Activated CD4-positive, alpha-beta T cell treated with anti-CD3 and anti-CD28 coated beads for 24 hours (primary cell): ENCODE measurements at regions not wholly inside any gene's neighbourhood (a gene's known extent, or its start where the extent isn't known, plus 50 kb on each side); places are given as distances from the start of the nearest gene placed in this dataset.

Experiments
- DNase-seq, 2 donors: peaks; one replicate each; pipeline ENCODE4 v3.0.0-alpha.2; 2020; ENCODE audit warnings: low read depth in 2 of 2

DNA sequence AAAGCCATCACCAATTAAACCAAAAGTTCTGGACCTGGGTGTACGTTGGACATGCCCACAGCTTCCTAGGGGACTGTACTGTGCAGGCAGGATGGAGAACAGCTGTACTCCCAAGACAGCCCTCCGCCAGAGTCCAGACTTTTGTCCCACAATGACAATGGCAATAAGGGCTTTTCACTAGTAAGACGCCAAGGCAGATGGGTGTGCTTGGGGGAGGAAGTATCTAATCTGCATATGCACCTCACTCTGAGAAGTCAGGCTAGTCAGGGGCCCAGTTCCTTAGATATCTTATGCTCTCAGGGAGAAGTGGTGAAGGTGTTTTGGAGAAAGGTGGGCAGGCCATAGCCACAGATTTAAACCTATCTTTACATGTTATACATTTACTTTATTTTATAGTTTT is 85.1 kb upstream of the USP47 start:
- DNase-seq, result no peak

DNA sequence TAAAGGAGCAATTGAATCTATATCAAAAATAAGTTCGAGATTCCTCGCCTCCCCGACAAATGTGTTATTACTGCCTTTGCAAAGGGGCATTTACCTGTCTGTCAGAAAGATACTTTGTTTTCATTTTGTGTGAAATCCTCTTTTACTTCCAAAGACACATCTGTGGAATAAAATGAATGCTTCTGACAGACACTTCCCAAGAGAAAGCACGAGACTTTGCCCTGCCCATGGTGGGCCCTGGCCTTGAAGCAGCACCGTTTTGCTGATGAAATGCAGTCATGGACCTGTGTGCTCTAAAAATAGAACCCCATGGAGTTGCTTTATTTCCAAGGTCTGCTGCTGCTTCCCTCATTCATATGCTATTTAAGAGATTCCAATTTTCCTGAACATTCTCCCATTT is 85.9 kb upstream of the USP47 start:
- no peak for DNase-seq

DNA sequence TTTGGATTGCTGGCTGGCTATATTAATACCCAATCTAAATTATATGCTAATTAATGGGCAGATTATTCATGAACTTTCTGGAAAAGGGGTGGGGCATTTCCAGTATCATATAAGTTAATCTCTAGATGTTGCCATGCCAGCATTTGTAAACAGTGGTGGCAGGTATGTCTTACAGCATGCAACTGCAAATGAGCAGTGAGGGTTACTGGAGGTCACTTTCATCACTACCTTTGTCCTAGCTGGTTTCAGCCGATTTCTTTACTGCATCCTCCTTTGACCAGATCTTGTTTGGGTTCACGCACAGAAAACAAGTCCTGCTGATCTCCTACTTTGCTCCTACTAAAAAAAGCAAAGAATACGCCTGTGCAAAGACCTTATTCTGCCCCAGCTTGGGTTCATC is 89.1 kb upstream of the USP47 start:
- DNase-seq, result no peak

DNA sequence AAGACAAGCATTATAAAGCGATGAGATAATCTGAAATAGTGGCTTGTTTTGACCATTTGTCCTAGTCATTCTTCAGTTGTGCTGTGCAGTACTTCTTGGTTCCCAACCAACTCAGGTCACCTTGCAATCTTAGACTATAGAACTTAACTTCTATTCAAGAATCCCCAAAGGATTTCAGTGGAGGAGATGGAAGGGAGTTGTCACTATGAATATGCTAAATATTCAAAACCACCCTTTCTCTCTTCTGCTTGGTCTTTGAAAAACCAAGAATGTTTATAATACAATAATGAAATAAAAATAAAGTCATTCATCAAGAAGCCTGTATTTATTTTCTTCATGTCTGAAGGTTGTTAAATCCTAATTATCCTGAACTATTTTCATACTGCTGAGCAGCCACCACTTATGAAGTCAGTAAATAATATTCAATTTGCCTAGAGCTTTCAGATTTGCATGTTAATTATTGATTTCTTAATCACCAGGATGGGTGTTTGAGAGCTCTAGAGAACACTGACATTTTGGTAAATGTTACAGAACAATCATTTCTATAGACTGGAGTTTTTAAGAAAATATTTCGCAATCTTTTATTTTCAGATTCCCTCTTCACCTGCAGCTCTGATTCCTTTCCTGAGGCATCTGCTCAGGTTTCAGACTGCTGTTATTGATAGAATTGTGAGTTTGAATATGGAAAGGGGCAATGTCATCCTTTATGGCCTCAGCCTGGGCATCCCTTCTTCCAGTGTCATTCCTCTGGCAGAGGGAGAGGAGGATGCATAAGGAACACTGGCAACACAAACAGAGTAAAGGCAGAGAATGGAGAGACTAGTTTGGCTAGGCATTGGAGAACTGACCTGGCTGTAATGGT is 91.5 kb upstream of the USP47 start:
- DNase-seq, result no peak

DNA sequence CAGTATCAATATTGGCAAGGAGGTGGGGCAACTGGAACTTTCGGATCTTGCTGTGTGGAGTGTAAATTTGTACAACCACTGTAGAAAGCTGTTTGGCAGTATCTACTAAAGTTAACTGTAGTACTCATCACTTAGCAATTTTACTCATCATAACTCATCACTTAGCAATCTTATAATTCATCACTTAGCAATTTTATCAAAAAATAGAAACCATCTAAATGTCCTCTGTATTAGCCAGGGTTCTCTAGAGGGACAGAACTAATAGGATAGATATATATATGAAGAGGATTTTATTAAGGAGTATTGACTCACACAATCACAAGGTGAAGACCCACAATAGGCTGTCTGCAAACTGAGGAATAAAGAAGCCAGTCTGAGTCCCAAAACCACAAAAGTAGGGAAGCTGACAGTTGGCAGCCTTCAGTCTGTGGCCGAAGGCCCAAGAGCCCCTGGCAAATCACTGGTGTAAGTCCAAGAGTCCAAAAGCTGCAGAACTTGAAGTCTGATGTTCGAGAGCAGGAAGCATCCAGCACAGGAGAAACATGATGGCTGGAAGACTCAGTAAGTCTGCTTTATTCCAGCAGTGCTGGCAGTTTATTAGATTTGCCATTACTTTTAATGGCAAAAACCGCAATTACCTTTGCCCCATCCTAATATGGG is 92.9 kb upstream of the USP47 start:
- DNase-seq, result no peak

DNA sequence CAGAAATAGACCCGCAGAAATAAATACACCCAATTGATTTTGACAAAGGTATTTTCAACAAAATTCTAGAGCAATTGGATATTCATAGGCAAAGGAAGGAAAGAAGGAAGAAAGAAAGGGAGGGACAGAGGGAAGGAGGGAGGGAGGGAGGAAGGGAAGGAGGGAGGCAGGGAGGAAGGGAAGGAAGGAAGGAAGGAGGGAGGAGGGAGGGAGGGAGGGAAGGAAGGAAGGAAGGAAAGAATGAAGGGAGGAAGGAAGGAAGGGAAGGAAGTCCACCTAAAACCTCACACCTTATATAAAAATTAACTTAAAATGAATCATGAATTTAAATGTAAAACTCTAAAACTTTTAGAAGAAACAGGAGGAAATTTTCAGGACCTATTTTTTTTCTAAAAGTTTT is 94.2 kb upstream of the USP47 start:
- no peak for DNase-seq

DNA sequence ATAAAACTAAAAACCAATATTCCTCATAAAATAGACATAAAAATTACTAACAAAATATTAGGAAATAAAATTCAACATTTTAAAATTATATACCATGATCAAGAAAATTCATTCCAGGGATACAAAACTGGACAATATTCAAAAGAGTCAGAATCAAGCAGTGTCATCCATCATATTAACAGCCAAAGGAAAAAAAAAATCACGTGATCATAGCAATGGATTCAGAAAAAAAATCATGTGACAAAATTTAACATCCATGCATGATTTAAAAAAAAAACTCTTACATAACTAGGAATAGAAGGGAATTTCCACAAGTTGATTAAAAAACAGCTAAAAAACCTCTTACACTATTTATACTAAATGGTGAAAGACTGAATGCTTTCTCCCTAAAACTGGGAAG is 95.3 kb upstream of the USP47 start:
- no peak for DNase-seq

DNA sequence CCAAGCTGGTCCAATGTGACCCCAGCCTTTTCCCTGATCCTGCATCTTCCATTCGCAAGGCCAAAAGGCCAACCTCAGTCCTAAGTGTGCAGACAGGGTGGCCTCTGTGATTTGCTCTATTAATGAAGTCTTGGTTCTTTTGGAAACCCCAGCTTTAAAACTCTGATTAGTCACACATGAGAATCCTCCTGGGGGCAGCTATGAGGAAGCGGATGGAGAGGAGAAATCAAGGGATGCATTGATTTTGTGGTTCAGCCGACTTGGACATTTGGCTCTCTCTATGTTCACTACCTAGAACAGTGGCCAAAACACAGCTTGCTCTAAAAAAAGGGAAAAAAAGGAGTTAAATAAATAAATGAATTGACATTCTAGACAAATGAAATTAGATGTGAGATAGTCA is 98.6 kb upstream of the USP47 start:
- no peak for DNase-seq

DNA sequence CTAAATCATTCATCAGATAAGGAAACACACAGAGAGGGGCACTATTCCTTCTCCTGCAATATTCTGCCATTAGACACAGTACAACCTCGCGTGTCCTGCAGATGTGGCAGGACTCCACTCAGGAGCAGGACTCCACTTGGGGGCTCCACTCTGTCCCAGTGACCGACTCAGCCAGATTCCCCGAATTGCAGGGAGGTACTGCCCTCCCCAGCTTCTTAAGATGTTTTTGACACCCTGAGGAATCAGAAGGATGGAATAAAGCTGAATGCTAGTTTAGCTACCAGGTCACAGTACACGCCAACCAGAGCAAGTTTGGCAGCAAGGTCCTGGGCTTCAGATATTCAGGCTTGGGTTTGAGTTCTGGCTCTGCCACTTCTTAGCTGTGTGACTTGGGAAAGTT is 99.3 kb upstream of the USP47 start:
- no peak for DNase-seq

DNA sequence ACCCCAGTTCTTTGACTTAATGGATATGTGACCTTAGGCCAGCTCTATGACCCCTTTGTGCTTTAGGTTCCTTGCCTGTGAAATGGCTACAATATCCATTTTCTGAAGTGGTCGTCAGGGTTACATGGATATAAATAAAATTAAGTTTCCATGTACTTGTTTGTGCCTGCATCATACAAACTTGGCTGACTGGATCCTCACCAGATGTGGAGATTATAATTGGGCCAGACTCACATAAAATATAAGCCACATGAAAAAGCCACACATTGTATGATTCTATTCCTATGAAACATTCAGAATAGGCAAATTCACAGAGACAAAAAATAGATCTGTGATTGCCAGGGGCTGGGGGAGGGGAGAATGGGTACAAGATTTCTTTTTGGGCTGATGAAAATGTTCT is 100.9 kb upstream of the USP47 start:
- no peak for DNase-seq

DNA sequence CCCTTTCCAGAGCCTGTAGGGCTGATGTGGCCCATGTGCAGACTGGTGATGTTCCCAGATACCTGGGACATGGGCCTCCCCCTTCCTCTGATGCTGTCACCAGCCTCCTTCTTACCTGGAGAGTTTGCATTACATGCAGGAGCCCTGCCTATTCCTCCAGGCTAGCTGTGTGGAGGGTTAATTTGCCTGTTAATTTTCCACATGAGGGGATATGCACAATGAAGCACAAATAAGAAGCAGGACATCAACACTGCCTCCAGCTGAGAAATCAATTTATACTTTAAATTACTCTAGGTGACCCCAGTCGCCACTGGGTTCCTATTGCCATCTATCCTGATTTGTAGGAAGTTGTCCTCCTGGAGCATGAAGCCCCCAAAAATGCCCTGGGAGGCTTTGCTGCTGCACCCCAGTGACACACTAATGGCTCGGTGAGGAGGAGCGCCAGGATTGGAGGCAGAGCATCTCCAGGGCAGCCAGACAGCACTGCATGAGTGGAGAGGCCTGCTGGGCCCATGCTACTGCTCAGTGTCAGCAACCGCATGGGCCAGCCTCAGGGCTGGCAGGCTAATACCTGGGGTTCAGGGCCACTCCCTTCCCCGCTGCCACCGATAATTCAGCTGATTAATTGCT is 101.6 kb upstream of the USP47 start:
- DNase-seq, result no peak

DNA sequence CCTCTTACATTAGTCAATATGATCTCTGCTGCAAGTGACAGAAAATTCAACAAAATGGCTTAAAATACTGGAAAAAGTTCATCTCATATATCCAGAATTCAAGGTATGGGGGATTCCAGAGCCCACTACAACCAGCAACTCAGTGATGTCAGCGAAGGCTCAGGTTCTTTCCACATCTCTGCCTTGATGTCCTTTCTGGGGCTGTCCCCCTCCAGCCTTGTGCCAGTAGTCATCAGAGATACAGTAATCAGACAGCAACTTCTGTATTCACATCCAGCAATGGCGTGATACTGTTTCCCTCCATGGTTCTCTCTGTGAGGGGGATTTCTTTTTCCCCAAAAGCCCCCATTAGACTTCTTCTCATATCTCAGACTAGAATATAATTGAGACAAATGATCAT is 103.4 kb upstream of the USP47 start:
- no peak for DNase-seq

DNA sequence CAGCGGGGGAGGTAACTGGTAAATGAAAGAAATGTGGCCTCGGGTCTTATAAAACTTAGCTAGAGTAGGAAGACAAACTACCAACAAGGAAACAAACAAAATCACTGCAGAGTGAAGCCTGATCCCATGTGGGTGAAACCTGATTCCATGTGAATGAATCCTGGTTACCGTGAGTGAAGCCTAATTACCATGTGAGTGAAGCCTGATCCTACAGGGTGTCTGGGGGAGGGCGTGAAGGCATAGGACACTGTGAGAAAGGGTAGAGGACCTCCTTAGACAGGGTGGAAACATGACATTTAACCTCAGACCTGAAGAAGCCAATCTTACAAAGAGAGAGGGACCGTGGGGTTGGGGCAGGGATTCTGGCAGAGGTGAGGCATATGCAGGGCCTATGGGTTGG is 106.2 kb upstream of the USP47 start:
- no peak for DNase-seq

DNA sequence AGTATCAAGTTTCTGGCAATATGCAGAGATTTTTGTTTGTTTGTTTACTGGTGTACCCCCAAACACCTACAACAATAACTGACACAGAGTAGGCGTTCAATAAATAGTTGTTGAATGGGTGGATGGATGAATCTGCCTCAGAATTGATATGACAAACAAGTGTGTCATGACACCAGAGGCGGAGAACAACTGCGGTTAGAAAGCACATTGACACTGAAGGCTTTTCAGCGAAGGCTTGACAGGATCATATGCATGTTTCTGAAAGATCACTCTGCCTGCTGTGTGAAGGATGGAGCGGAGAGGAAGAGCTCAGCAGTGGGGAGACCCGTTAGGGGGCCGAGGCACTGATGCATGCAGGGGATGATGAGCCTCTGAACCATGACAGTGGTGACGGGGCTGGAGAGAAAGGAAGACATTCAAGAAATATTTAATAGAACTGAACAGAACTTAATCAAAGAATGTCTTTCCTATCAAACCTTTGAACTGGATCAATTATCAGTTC is 108.5 kb upstream of the USP47 start:
- DNase-seq, result no peak

DNA sequence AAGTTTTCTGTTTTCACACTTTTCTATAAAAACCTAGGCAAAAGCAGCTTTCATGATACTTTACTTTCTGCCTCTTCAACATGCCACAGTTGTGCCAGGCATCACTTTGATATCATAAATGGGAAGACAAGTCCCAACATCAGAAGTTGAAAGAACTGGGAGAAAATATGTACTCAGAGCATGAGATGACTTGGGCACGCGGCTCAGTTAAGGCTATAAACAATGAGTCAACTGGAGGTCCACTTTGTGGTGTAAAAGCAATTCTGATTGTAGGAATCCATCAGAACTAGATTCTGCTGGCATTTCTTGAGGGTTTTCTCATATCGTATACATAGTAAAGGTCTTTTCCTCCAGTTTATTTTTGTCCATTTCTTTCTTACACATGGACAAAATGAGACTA is 109.7 kb upstream of the USP47 start:
- DNase-seq, result no peak

DNA sequence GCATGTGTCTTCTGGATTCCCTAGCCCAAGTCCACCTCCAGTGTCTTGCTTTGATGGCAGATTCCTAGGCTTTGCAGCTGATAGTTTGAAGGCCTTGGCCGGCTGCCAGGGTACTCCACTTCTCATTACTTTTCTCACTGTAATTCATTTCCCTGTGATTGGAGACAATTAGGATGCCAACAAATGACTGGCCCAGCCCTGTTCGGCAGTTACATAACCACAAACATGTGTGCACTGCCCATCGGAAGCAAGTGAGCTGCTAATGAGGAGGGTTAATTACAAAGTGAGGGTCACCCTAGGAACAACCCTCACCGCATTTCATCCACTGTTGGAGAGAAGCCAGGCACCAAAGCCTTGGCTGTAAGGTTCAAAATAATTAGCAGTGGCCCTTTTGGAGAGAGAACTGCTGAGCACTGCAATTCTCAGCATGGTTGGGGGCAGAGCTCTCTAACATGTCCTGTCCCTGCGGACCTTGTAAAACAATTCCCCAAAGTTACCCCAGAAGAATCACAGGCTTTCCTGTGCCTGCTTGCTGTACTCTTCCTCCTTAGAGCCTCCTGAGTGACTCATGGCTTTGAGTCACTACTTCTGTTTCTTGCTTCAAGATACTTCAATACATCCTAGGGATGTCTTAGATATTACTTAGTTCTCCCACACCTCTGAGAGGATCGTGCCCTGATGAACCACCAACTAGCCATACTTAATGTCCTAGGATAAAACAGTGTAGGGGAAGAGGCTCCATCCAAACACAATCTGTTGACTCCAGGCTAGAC is 109.7 kb upstream of the GALNT18 start:
- DNase-seq, result no peak

DNA sequence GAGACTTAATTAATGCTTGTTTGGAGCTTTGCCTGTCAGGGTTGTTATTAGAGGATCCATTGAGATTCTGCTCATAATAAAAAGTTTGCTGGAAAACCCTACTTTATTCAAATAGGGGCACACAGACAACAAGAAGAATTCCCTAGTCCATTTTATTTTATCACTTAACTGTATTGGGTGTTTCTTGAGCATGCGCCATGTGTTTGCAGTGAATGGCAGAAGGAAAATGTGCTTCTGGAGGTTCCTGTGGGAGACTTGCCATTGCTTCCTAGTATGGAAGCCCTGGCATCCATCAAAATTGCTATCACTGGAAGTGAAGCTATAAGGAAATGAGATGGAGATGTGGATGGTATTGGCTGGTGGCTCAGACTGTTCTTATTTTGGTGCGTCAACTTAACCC is 106.6 kb upstream of the GALNT18 start:
- no peak for DNase-seq

DNA sequence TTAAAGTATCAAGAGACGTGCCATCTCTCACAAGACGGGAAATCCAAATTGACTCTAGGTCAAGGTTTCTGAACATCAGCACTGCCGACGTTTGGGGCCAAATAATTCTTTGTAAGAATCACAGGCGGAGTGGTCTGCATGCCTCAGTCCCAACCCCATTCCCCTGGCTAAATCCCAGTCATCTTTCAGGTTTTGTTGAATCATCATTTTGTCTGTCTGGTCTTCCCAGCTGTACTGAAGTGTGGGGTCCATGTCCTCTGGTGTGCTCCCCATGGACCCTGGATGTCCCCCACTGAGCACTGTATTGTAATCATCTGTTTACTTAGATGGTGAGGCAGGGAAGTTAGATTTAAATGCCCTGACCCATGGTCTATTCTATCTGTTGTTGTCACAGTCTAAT is 103.6 kb upstream of the GALNT18 start:
- DNase-seq, result no peak

DNA sequence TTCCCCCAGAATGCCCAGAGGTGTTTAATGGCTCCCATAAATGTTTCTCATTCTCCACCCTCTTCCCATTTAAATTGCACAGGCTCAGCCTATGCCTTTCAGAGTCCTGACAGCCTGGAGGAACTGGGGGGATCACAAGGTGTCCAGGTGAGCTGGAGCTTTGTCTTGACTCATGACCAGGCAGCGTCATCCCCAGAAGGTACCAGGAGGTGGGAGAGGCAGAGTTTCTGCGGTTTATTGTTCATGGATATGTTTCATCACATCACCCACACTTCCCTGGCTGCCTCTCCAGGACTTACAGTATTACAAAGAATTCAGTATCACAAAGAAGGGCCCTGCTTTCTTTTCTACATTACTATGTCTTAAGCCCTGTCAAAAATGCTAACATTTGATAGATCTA is 103.2 kb upstream of the GALNT18 start:
- no peak for DNase-seq

DNA sequence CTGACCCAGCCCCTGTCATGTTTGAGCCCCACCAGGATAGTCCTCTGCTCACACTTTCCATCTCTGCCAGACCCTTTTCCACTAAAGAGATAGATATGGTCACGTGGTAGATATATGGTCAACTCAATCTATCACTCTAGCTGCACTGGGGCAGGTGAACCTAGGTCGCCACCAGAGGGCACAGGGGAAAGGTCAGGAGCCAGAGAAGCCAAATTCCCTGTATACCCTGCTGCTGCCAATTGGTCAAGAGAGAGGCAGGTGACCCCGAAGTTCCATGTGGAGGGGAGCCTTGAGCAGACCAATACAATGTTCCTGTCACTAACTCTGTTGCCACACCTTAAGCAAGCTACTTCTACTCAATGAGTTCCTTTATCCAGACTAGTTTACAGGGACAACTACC is 101.1 kb upstream of the GALNT18 start:
- DNase-seq, result no peak

DNA sequence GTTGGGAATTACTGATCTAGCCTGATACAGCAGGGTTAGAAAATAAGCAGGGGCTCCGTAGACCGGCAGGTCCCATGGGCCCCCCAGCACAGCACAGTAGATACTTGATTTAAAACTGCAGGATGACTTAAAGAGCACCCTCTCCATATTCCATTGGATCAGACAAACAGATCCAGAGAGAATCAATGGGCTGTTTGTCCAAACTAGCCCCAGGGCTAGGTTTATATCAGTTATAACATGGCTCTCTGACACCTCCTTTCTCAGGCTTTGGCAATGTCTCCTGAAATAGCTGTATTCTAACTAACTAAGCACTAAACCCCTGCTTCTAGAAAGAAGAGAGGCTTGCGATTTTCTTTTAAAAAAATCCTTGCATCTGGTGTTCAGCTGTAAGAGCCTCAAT is 100.4 kb upstream of the GALNT18 start:
- DNase-seq, result no peak

DNA sequence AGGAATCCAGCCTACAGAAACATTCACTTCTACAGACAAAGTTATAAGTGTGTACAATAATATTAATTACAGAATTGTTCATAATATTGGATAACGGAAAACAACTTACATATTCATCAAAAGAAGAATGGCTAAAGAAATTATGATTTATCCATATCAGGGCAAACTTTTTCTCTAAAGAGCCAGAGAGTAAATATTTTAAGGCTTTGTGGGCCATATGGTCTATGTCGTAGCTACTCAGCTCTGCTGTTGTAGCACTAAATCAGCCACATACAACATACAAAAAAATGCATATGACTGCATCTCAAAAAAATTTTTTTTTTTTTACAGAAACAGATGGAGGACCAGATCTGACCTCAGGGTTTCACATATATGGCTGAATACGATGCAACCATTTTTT is 96.7 kb upstream of the GALNT18 start:
- no peak for DNase-seq
